Stomach (tissue), 4 donors: ENCODE measurements at regions not wholly inside any gene's neighbourhood (a gene's known extent, or its start where the extent isn't known, plus 50 kb on each side); places are given as distances from the start of the nearest gene placed in this dataset.

Experiments used
- EP300 ChIP-seq: sonication (generic); formaldehyde crosslinking; IDR thresholded peaks from one replicate; pipeline ENCODE4 v1.6.1; 2017; ENCODE audit warnings: antibody characterized with exemption
- POLR2A ChIP-seq, 4 donors: fragments of 450-650 bp; IDR thresholded peaks; one replicate each; pipeline ENCODE4 v1.6.1; 2016; ENCODE audit warnings: antibody characterized with exemption in 4 of 4, control low read depth in 2 of 4, mild to moderate bottlenecking in 1 of 4, moderate library complexity in 1 of 4
- POLR2AphosphoS5 ChIP-seq, 3 donors: sonication (generic); formaldehyde crosslinking; IDR thresholded peaks; one replicate each; pipeline ENCODE4 v1.6.1; 2016; ENCODE audit warnings: antibody characterized with exemption in 3 of 3
- TF ChIP-seq, protein P1 (sequence below), 7 experiments: fragments of 450-650 bp in 4 of 7; fragments of 200-600 bp in 3 of 7; sonication (generic) in 3 of 7; IDR thresholded peaks; one replicate each; pipeline ENCODE4 v1.5.1; 2016 to 2019; ENCODE audit warnings: antibody characterized with exemption in 7 of 7, control low read depth in 2 of 7, mild to moderate bottlenecking in 1 of 7

DNA sequence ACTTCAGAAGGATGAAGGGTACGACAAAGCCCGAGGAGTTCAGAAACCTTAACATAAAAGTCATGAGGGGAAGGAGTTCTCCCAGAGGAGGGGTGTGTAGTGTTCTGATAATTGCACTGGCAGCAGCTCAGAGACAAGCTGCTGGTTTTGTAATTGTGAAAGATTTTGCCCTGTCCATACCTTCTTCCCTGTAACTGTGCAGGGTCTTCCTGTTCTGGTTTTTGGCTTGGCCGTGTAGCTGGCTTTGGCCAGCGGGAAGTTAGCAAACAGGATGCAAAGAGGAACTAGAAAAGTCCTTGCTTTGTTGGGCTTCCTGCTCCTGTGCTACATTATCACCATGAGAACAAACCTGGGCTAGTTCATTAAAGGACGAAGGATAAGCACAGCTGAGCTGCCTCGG lies 160.8 kb downstream of the LPIN1 start:
- TF ChIP-seq, protein P1, sequence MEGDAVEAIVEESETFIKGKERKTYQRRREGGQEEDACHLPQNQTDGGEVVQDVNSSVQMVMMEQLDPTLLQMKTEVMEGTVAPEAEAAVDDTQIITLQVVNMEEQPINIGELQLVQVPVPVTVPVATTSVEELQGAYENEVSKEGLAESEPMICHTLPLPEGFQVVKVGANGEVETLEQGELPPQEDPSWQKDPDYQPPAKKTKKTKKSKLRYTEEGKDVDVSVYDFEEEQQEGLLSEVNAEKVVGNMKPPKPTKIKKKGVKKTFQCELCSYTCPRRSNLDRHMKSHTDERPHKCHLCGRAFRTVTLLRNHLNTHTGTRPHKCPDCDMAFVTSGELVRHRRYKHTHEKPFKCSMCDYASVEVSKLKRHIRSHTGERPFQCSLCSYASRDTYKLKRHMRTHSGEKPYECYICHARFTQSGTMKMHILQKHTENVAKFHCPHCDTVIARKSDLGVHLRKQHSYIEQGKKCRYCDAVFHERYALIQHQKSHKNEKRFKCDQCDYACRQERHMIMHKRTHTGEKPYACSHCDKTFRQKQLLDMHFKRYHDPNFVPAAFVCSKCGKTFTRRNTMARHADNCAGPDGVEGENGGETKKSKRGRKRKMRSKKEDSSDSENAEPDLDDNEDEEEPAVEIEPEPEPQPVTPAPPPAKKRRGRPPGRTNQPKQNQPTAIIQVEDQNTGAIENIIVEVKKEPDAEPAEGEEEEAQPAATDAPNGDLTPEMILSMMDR (IDR thresholded peaks at IDR 0.05) = no peak
- TF ChIP-seq POLR2AphosphoS5 (IDR thresholded peaks at IDR 0.05) (no peak), POLR2A (IDR thresholded peaks at IDR 0.05) (no peak), EP300 (no peak)
